ENCODE measurements at regions not wholly inside any gene's neighbourhood (a gene's known extent, or its start where the extent isn't known, plus 50 kb on each side); places are given as distances from the start of the nearest gene placed in this dataset.

DNA sequence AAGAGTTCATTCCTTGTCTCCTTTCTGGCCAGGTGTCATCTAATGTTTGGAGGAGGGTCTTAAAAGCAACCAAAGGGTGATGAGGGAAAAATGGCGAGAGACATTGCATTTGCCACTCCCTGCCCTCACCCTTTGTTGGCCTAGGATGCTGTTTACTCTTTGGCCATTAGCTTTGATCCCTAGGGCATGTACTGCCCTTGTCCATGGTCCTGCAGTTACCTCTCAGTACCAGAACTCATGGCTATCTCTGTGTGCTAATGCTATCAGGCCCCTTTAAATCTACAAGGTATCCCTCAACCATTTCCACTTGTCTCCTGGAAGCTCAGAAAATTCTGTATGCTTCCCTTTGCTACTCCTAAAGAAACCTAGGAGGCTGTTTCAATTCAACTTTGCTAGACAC lies 424.8 kb upstream of the PLXNA2 start:
- Mint-ChIP-seq H3K36me3 (ENCODE audit: low read depth) (no peaks in the 10 kb centered on the region), H3K27me3 (ENCODE audit: low read depth) (peaks cover 15% of the 10 kb centered on the region), H3K27ac (ENCODE audit: unreplicated experiment) (no peak overlapping the region), H3K4me1 (ENCODE audit: low read depth) (no peaks in the 10 kb centered on the region), H3K9me3 (ENCODE audit: low read depth) (no peaks in the 10 kb centered on the region), H3K4me3 (ENCODE audit: unreplicated experiment) (no peak overlapping the region)
- DNase-seq (ENCODE audit: low spot score) = no peak
- TF ChIP-seq, protein P1, sequence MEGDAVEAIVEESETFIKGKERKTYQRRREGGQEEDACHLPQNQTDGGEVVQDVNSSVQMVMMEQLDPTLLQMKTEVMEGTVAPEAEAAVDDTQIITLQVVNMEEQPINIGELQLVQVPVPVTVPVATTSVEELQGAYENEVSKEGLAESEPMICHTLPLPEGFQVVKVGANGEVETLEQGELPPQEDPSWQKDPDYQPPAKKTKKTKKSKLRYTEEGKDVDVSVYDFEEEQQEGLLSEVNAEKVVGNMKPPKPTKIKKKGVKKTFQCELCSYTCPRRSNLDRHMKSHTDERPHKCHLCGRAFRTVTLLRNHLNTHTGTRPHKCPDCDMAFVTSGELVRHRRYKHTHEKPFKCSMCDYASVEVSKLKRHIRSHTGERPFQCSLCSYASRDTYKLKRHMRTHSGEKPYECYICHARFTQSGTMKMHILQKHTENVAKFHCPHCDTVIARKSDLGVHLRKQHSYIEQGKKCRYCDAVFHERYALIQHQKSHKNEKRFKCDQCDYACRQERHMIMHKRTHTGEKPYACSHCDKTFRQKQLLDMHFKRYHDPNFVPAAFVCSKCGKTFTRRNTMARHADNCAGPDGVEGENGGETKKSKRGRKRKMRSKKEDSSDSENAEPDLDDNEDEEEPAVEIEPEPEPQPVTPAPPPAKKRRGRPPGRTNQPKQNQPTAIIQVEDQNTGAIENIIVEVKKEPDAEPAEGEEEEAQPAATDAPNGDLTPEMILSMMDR (IDR thresholded peaks at IDR 0.05) = no peak

DNA sequence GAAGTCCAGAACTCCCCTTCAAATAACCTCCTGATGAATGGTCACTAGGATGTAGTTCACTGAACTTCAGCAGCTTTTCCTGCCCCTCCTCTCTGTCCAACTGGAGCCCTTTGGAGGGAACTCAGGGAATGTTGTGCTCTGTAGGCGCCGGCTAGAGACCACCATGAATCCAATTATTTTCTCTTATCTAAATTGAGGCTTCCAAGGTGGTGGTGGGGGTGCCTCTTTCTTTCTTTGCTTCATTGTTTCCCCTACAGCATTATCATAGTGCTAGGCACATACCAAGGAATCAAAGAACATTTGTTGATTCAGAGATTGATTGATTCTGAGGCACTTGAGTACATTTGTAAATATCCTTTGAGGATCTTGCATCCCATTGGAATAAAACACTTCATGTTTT lies 426.6 kb upstream of the PLXNA2 start:
- Mint-ChIP-seq H3K4me1 (ENCODE audit: low read depth) (no peaks in the 10 kb centered on the region), H3K27me3 (ENCODE audit: low read depth) (peaks cover 20% of the 10 kb centered on the region), H3K4me3 (ENCODE audit: unreplicated experiment) (no peak overlapping the region), H3K27ac (ENCODE audit: unreplicated experiment) (no peak overlapping the region), H3K9me3 (ENCODE audit: low read depth) (no peaks in the 10 kb centered on the region), H3K36me3 (ENCODE audit: low read depth) (no peaks in the 10 kb centered on the region)
- TF ChIP-seq, protein P1 (IDR thresholded peaks at IDR 0.05) = no peak
- DNase-seq (ENCODE audit: low spot score) = no peak

DNA sequence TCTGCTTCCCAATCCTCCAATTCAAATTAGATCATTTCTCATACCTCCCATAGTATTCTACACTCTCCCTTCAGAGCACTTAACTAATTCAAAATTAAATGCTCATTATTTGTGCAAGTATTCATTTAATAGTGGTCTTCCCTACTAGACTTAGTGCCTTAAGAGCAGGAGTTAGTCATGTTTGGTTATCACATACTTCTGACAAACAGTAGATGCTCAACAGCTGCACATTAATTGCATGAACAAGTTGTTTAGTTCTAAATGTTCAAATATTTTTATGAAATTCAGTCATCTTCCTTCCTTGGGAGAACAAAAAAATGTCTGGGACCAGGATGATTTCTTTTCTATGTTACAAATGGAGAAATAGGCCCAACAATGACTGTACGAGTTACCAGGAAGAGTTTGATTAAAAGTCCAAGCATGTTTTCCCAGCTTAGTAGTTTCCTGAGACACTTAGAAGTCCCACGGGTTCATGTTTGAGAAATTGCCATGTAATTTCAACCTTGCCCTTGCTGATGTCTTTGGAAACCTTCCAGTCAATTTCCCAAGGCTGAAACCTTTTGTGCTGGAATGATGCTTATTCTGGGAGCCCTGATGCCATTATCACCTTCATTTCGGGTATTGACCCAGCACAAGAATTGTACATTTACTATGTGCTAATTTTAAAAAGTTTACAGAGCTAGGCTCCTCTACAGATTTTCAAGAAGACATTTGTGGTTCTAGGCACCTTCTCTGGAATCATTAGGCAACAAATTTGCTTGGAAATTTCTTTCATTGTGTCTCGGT lies 437.9 kb upstream of the PLXNA2 start:
- Mint-ChIP-seq H3K9me3 (ENCODE audit: low read depth) (no peaks in the 10 kb centered on the region), H3K4me3 (ENCODE audit: unreplicated experiment) (no peak overlapping the region), H3K4me1 (ENCODE audit: low read depth) (no peaks in the 10 kb centered on the region), H3K36me3 (ENCODE audit: low read depth) (no peaks in the 10 kb centered on the region), H3K27ac (ENCODE audit: unreplicated experiment) (no peak overlapping the region), H3K27me3 (ENCODE audit: low read depth) (peaks cover 14% of the 10 kb centered on the region)
- no peak for DNase-seq (ENCODE audit: low spot score)
- TF ChIP-seq, protein P1 (IDR thresholded peaks at IDR 0.05) = no peak

DNA sequence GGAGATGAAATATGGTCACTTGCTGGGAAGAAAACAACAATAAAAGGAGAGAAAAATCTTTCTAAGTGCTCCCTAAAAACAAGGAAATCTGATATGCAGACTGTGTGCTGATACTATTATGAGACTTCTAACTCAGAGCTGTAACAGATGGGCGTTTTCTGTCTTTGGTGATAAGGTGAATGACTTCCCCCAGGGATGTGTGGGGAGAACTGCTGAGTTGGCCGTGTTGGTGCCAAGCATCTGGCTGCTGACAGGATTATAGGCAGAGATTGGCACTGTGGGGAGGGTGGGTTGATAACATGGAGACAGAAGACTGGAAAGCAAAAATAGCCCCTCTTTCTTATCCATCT lies 438.5 kb upstream of the PLXNA2 start:
- Mint-ChIP-seq H3K27me3 (ENCODE audit: low read depth) (peaks cover 11% of the 10 kb centered on the region), H3K9me3 (ENCODE audit: low read depth) (no peaks in the 10 kb centered on the region), H3K4me1 (ENCODE audit: low read depth) (no peaks in the 10 kb centered on the region), H3K4me3 (ENCODE audit: unreplicated experiment) (no peak overlapping the region), H3K36me3 (ENCODE audit: low read depth) (no peaks in the 10 kb centered on the region), H3K27ac (ENCODE audit: unreplicated experiment) (no peak overlapping the region)
- DNase-seq (ENCODE audit: low spot score) = no peak
- TF ChIP-seq, protein P1 (IDR thresholded peaks at IDR 0.05) = no peak

DNA sequence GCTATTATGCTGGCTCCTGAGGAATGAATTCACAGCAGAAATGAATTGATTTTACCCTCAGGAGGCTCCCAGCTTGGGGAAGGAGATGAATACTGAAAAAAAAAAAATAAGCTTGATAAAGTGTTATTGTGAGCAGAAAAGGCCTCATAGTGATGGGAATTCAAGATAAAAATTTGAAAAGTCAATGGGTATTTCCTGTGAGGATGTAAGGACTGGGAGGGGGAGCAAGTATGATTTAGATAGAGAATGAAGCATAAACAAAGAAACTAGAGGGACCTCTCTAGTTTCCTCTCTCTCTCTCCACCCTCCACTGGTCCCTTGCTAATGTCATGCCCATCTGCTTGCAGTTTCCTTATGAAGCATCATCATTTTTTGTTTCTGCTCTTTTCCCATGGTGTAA lies 439.0 kb upstream of the PLXNA2 start:
- no peak overlapping the region for H3K4me3 Mint-ChIP-seq (ENCODE audit: unreplicated experiment)
- H3K9me3 Mint-ChIP-seq (ENCODE audit: low read depth) = no peaks in the 10 kb centered on the region
- H3K36me3 Mint-ChIP-seq (ENCODE audit: low read depth) = no peaks in the 10 kb centered on the region
- peaks cover 10% of the 10 kb centered on the region for H3K27me3 Mint-ChIP-seq (ENCODE audit: low read depth)
- DNase-seq (ENCODE audit: low spot score) = no peak
- no peak overlapping the region for H3K27ac Mint-ChIP-seq (ENCODE audit: unreplicated experiment)
- no peaks in the 10 kb centered on the region for H3K4me1 Mint-ChIP-seq (ENCODE audit: low read depth)
- TF ChIP-seq, protein P1 (IDR thresholded peaks at IDR 0.05) = no peak
